ENCODE measurements at regions not wholly inside any gene's neighbourhood (a gene's known extent, or its start where the extent isn't known, plus 50 kb on each side); places are given as distances from the start of the nearest gene placed in this dataset.

DNA sequence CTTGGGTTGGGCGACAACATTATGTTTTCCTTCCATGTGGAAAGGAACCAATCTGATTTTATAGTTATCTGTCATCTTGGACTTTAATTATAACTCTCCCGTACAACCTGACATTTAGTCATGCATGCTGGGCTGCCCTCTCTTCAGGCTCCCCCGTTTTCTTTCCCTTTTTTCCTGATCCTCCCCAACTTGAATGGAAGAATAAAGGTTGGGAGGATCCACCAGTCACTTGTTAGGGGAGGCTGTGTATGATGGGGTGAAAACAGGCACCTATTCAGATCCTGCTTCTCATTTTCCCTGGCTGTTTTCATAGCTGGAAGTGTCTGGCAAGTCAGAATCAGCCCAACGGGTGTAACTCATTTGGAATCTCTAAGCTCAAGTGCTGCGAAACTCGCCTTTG is 267.2 kb upstream of the SALL1 start:
- Histone ChIP-seq H3K79me2 (ENCODE audit: insufficient read depth, low read length) (no peaks in the 10 kb centered on the region), H3K9ac (ENCODE audit: insufficient read depth, low read depth, low read length) (no peak overlapping the region), H3K4me3 (replicated peaks in 1 of 3; ENCODE audit: insufficient read depth in 1 of 3, low read depth in 2 of 3, low read length in 3 of 3) (no peak overlapping the region), H3K9me3 (ENCODE audit: low read length) (no peaks in the 10 kb centered on the region), H3K4me1 (ENCODE audit: insufficient read depth, low read length) (no peaks in the 10 kb centered on the region), H3K27ac (ENCODE audit: extremely low read length, insufficient read depth, low read length) (no peak overlapping the region), H3K4me2 (ENCODE audit: low read depth, low read length) (no peak overlapping the region), H3K36me3 (replicated peaks in 1 of 2; ENCODE audit: control insufficient read depth in 1 of 2, insufficient read depth in 2 of 2, low read length in 2 of 2) (no peaks in the 10 kb centered on the region), H2AFZ (ENCODE audit: low read length) (no peak overlapping the region), H4K20me1 (ENCODE audit: insufficient read depth, low read length) (no peaks in the 10 kb centered on the region), H3K27me3 (ENCODE audit: control insufficient read depth in 1 of 2, insufficient read depth in 2 of 2, low read length in 2 of 2) (peaks cover 0 to 13% of the 10 kb centered on the region in 2 experiments; a peak in 3 of 5 replicates)
- ATAC-seq (no peak), FAIRE-seq (no peak), DNase-seq (ENCODE audit: low spot score) (no peak)
- intact Hi-C loops (cut with micrococcal nuclease; ENCODE audit: unreplicated experiment): no loop called here
- WGBS (ENCODE audit: low lambda C conversion rate): 23% methylated on average over 6 of the region's 6 CpGs
- no peak for TF ChIP-seq ZNF101 (CRISPR knock-in tag; IDR thresholded peaks at IDR 0.05; ENCODE audit: borderline replicate concordance, low read depth)
- in situ Hi-C loops (cut with HindIII; ENCODE audit: extremely low pct_ligation_motif_present, low pct_unique_long_range_greater_than_20kb): no loop called here
- ChIA-PET CTCF (ENCODE audit: low intra/inter-chr PET ratio, low total read pairs) (no interaction called here), POLR2A (no interaction called here)
- no TSS peak for BruUV-seq (replicated peaks)

DNA sequence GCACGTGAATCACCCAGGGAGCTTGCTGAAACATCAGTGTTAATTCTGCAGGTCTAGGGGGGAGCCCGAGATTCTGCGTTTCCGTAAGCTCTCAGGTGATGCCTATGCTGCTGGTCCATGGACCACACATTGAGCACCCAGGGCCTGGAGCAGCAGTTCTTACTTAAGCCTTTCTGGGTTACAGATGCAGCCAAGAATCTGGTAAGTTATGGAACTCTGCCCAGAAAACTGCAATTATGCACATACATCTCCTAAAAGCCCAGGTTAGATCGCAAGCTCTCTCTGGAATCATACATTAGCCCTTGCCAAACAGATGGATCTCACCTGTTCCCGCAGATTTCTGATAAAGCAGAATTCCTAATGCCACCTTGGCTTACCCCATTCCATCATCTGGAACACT is 265.9 kb upstream of the SALL1 start:
- Histone ChIP-seq H3K4me1 (ENCODE audit: insufficient read depth, low read length) (no peaks in the 10 kb centered on the region), H3K4me3 (replicated peaks in 1 of 3; ENCODE audit: insufficient read depth in 1 of 3, low read depth in 2 of 3, low read length in 3 of 3) (no peak overlapping the region), H4K20me1 (ENCODE audit: insufficient read depth, low read length) (no peaks in the 10 kb centered on the region), H3K36me3 (replicated peaks in 1 of 2; ENCODE audit: control insufficient read depth in 1 of 2, insufficient read depth in 2 of 2, low read length in 2 of 2) (no peaks in the 10 kb centered on the region), H2AFZ (ENCODE audit: low read length) (no peak overlapping the region), H3K27ac (ENCODE audit: extremely low read length, insufficient read depth, low read length) (no peak overlapping the region), H3K9ac (ENCODE audit: insufficient read depth, low read depth, low read length) (no peak overlapping the region), H3K4me2 (ENCODE audit: low read depth, low read length) (no peak overlapping the region), H3K9me3 (ENCODE audit: low read length) (no peaks in the 10 kb centered on the region), H3K27me3 (ENCODE audit: control insufficient read depth in 1 of 2, insufficient read depth in 2 of 2, low read length in 2 of 2) (peaks cover 0 to 13% of the 10 kb centered on the region in 2 experiments; a peak in 3 of 5 replicates), H3K79me2 (ENCODE audit: insufficient read depth, low read length) (no peaks in the 10 kb centered on the region)
- no peak for FAIRE-seq
- intact Hi-C loops (cut with micrococcal nuclease; ENCODE audit: unreplicated experiment) (no loop called here), in situ Hi-C loops (cut with HindIII; ENCODE audit: extremely low pct_ligation_motif_present, low pct_unique_long_range_greater_than_20kb) (no loop called here)
- 52% methylated on average over 6 of the region's 6 CpGs for WGBS (ENCODE audit: low lambda C conversion rate)
- ChIA-PET POLR2A (no interaction called here), CTCF (ENCODE audit: low intra/inter-chr PET ratio, low total read pairs) (no interaction called here)
- no peak for TF ChIP-seq SMARCC2 (IDR thresholded peaks at IDR 0.05)
- no peak for TF ChIP-seq ZNF841 (CRISPR knock-in tag; IDR thresholded peaks at IDR 0.05; ENCODE audit: borderline replicate concordance)
- no peak for TF ChIP-seq NPAS2 (CRISPR knock-in tag; IDR thresholded peaks at IDR 0.05; ENCODE audit: borderline replicate concordance)
- no peak for TF ChIP-seq HNRNPH1 (optimal IDR thresholded peaks at IDR 0.05; ENCODE audit: low read depth, low read length)
- TF ChIP-seq, protein P1, sequence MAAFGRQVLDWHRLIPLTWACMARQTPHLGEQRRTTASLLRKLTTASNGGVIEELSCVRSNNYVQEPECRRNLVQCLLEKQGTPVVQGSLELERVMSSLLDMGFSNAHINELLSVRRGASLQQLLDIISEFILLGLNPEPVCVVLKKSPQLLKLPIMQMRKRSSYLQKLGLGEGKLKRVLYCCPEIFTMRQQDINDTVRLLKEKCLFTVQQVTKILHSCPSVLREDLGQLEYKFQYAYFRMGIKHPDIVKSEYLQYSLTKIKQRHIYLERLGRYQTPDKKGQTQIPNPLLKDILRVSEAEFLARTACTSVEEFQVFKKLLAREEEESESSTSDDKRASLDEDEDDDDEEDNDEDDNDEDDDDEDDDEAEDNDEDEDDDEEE (CRISPR knock-in tag; IDR thresholded peaks at IDR 0.05): no peak
- no peak for TF ChIP-seq CBFB (CRISPR knock-in tag; IDR thresholded peaks at IDR 0.05)
- TF ChIP-seq PAWR (CRISPR knock-in tag; IDR thresholded peaks at IDR 0.05; ENCODE audit: borderline replicate concordance): no peak
- TF ChIP-seq ZNF225 (CRISPR knock-in tag; IDR thresholded peaks at IDR 0.05): no peak
- no TSS peak for BruUV-seq (replicated peaks)
- no peak for ATAC-seq
- no peak for DNase-seq (ENCODE audit: low spot score)
